ENCODE measurements at regions not wholly inside any gene's neighbourhood (a gene's known extent, or its start where the extent isn't known, plus 50 kb on each side); places are given as distances from the start of the nearest gene placed in this dataset.
"Not testable (repeated sequence)": the region's sequence is repeated elsewhere in the genome, so short reads cannot be mapped to it uniquely, and the experiment has no call there.

DNA sequence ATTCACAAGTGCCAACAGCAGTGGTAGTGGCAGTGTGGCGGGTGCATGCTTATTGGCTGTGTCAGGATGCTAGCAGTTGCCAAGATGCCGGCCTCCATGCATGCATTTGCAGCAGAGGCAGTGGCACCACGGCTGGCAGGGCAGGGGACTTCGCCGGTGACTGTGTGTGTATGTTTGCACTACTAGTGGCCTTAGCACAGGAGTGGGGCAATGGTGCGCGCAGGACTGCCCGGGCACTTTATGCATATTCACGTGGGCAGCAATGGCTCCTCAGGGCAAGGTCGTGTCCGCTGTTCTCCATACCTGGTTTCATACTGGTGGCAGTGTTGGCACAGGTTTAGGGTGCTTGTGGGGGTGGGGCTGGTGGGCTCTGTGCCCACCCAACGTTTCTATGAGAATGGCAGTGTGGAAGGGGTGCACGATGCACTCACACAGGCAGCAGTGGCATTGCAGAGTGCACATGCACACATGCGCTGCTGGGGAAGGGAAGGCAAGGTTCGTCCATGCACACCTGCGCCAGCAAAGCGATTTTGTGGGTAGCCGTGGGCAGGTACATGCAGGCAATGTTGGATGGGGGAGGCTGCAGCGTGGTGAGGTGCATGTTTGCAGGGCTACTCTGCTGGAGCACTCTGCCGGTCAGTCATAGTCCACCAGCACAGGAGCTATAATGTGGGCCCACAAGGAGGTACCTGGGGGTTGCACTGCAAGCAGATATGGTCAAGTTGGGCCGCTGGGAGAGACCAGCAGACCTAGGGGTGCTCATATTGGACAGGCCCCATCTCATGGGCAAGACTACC lies 338.9 kb upstream of the TECRL start:
- no peaks in the 10 kb centered on the region for H3K36me3 ChIP-seq
- H3K9me3 ChIP-seq, result no peaks in the 10 kb centered on the region
- DNase-seq, result no peak
- TF ChIP-seq POLR2A (IDR thresholded peaks at IDR 0.05), result no peak
- TF ChIP-seq CTCF (IDR thresholded peaks at IDR 0.05), result no peak
- intact Hi-C loops (cut with DNase I; ENCODE audit: low total_unique reads), result no loop called here
- H3K27me3 ChIP-seq, result no peaks in the 10 kb centered on the region
- H3K27ac ChIP-seq, result no peak overlapping the region
- no peaks in the 10 kb centered on the region for H3K4me1 ChIP-seq
- no peak overlapping the region for H3K4me3 ChIP-seq

GRCh38 chr4:64738240-64738639 lies 329.0 kb upstream of the TECRL start:
- intact Hi-C loops (cut with DNase I; ENCODE audit: low total_unique reads), result no loop called here

GRCh38 chr4:64737854-64738138 lies 328.5 kb upstream of the TECRL start:
- H3K4me1 ChIP-seq; H3K4me3 ChIP-seq; H3K27me3 ChIP-seq; H3K36me3 ChIP-seq; H3K27ac ChIP-seq; intact Hi-C loops (cut with DNase I; ENCODE audit: low total_unique reads); H3K9me3 ChIP-seq; DNase-seq: not testable (repeated sequence)

More at GRCh38 chr4:64738240-64738639, 329.0 kb upstream of the TECRL start:
- TF ChIP-seq POLR2A (IDR thresholded peaks at IDR 0.05) (no peak), CTCF (IDR thresholded peaks at IDR 0.05) (no peak)
- H3K27ac ChIP-seq, result no peak overlapping the region
- DNase-seq, result no peak
- no peak overlapping the region for H3K4me3 ChIP-seq
- H3K9me3 ChIP-seq, result no peaks in the 10 kb centered on the region
- H3K4me1 ChIP-seq, result no peaks in the 10 kb centered on the region
- H3K36me3 ChIP-seq, result no peaks in the 10 kb centered on the region
- H3K27me3 ChIP-seq, result no peaks in the 10 kb centered on the region

GRCh38 chr4:64737026-64737853 lies 328.0 kb upstream of the TECRL start:
- TF ChIP-seq CTCF (IDR thresholded peaks at IDR 0.05), result no peak
- TF ChIP-seq POLR2A (IDR thresholded peaks at IDR 0.05), result no peak
- no peak overlapping the region for H3K27ac ChIP-seq
- no peaks in the 10 kb centered on the region for H3K27me3 ChIP-seq
- no peaks in the 10 kb centered on the region for H3K4me1 ChIP-seq
- intact Hi-C loops (cut with DNase I; ENCODE audit: low total_unique reads), result no loop called here
- H3K36me3 ChIP-seq, result no peaks in the 10 kb centered on the region
- DNase-seq, result no peak
- H3K4me3 ChIP-seq, result no peak overlapping the region
- H3K9me3 ChIP-seq, result no peaks in the 10 kb centered on the region

GRCh38 chr4:64729561-64729960 lies 320.3 kb upstream of the TECRL start:
- no peak for TF ChIP-seq POLR2A (IDR thresholded peaks at IDR 0.05)
- no peak for TF ChIP-seq CTCF (IDR thresholded peaks at IDR 0.05)
- no peak overlapping the region for H3K27ac ChIP-seq
- intact Hi-C loops (cut with DNase I; ENCODE audit: low total_unique reads), result no loop called here

More at GRCh38 chr4:64729561-64729960, 320.3 kb upstream of the TECRL start:
- Histone ChIP-seq H3K36me3 (no peaks in the 10 kb centered on the region), H3K4me3 (no peak overlapping the region), H3K27me3 (no peaks in the 10 kb centered on the region), H3K9me3 (no peaks in the 10 kb centered on the region), H3K4me1 (no peaks in the 10 kb centered on the region)
- DNase-seq, result no peak

All from uterus (tissue), 3 donors.